Aorta (tissue), 5 donors: ENCODE measurements at regions not wholly inside any gene's neighbourhood (a gene's known extent, or its start where the extent isn't known, plus 50 kb on each side); places are given as distances from the start of the nearest gene placed in this dataset.
"Not testable (repeated sequence)": the region's sequence is repeated elsewhere in the genome, so short reads cannot be mapped to it uniquely, and the experiment has no call there.

ENCODE experiments used
- ATAC-seq: fragments of 200-7000 bp; cut with Tn5 transposase; one replicate; pipeline ENCODE4 v1.9.1; 2022; ENCODE audit warnings: moderate library complexity; ENCODE audit not compliant: low FRiP score
- DNase-seq, 2 donors: peaks; one replicate each; pipeline ENCODE4 v3.0.0-alpha.2; 2020
- H3K27ac ChIP-seq, 2 donors: one replicate each; pipeline ENCODE4 v1.5.1; 2013; ENCODE audit warnings: low read length in 2 of 2, mild to moderate bottlenecking in 2 of 2, moderate library complexity in 2 of 2, control low read depth in 1 of 2, inconsistent platforms in 1 of 2, low read depth in 1 of 2
- H3K27me3 ChIP-seq, 2 donors: one replicate each; pipeline ENCODE4 v1.6.1; 2013; ENCODE audit warnings: control low read depth in 1 of 2, low read length in 1 of 2, mild to moderate bottlenecking in 1 of 2, moderate library complexity in 1 of 2; ENCODE audit not compliant: insufficient read depth in 2 of 2, control insufficient read depth in 1 of 2
- H3K36me3 ChIP-seq, 2 donors: one replicate each; pipeline ENCODE4 v1.6.1; 2013; ENCODE audit warnings: control low read depth in 1 of 2, low read length in 1 of 2, mild to moderate bottlenecking in 1 of 2; ENCODE audit not compliant: insufficient read depth in 2 of 2, control insufficient read depth in 1 of 2
- H3K4me1 ChIP-seq, 2 donors: one replicate each; pipeline ENCODE4 v1.6.1; 2013; ENCODE audit warnings: low read length in 2 of 2, control low read depth in 1 of 2, mild to moderate bottlenecking in 1 of 2, moderate library complexity in 1 of 2; ENCODE audit not compliant: insufficient read depth in 2 of 2, control insufficient read depth in 1 of 2
- H3K4me3 ChIP-seq, 2 donors: one replicate each; pipeline ENCODE4 v1.5.1; 2013; ENCODE audit warnings: low read length in 2 of 2, control low read depth in 1 of 2, mild to moderate bottlenecking in 1 of 2
- H3K9me3 ChIP-seq: one replicate; pipeline ENCODE4 v1.6.1; 2013; ENCODE audit warnings: mild to moderate bottlenecking, low read length; ENCODE audit not compliant: control insufficient read depth
- WGBS, 2 donors: extraction: QIAGEN DNeasy Blood & Tissue Kit; methylation state at CpG; one replicate each; pipeline ENCODE4 v1.1.7; 2013; 5-methylcytosine and 5-hydroxymethylcytosine counted together
- intact Hi-C, 2 donors: fragments of 100-400 bp; cut with DNase I; formaldehyde crosslinking; loops; one replicate each; pipeline versions ENCODE4 v1.14.2 to v1.15.0; 2022
- donor health status: healthy with polysubstance abuse.
- donor health status: Bipolar disorder and iron deficiency.
- donor health status: DM: no; HTN: no; CAD: no.
- donor health status: DM: no; HTN: no; CAD: no.
- donor health status: DM: yes; HTN: yes; CAD: no.

DNA sequence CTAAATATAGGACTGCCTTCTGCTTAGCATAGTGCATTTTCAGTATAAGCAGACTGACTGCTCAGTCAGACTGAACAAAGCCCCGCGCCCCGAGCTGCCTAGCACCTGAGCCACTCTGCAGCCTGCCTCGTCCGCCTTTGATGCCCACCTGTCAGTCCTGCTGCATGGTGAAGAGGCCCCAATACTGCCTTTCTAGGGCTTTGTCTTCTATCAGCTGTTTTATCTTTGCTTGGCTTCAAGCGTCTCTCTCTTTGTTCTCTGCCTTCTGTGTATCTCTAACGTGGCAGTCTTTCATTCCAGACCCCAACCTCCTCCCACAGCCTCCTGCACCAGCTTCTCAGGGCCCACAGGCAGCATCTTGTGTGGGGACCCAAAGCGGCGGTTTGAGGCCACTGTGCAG is 1001.0 kb downstream of the VRK1 start:
- 76 to 78% methylated on average over 9 of the region's 9 CpGs for WGBS, 2 donors
- no peaks in the 10 kb centered on the region for H3K36me3 ChIP-seq
- intact Hi-C loops = no loop called here

DNA sequence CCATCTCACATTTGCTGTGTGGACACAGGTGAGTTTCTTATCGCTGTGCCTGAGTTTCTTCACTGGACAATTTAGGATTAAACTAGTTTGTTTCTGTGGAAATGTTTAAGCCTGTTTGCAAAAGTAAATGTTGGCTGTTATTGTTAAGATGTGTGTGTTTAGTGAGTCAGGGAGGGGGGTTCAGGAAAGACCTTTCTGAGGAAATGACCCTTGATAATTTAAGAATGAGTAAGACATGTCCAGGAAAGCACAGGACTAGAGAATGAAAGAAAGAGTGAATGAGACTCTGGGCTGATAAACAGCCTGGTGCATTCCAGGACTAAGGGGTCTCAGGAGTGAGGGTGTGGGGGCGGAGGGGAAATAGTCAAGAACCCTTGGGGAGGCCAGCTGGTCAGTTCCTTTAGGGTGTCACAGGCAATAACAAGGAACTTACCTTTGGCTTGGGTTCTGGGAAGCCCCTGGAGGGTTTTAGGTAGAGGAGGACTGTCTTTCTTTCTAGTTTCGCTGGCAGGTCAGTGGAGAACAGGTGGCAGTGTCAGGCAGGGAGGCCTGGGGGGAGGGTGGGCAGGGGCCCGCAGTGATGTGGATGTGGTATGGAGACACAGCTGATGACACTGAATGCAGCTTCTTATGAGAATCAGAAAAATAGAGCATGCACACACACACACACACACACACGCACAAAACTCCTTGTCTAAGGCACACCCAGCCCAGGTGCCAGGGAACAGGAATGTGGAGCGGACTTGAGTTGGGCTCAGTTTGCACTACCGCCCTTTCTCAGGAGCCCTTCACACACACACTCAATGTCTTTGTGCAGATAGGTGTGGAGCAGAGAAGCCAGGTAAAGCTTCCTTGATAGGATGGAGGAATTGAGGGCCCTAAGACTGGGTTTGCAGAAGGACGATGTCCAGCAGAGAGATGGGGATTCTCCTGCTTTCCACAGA is 1005.5 kb downstream of the VRK1 start:
- no peak overlapping the region for H3K4me3 ChIP-seq
- H3K4me1 ChIP-seq = no peaks in the 10 kb centered on the region
- WGBS, 2 donors = 86 to 97% methylated on average over 8 of the region's 8 CpGs
- intact Hi-C loops = no loop called here
- DNase-seq (no peak), ATAC-seq (no peak)
- H3K27ac ChIP-seq = no peak overlapping the region
- H3K27me3 ChIP-seq = no peaks in the 10 kb centered on the region
- peaks cover 2% of the 10 kb centered on the region for H3K9me3 ChIP-seq
- no peaks in the 10 kb centered on the region for H3K36me3 ChIP-seq

More for the DNA sequence above, 1001.0 kb downstream of the VRK1 start:
- Histone ChIP-seq H3K27ac (no peak overlapping the region), H3K4me3 (no peak overlapping the region), H3K9me3 (no peaks in the 10 kb centered on the region), H3K4me1 (no peaks in the 10 kb centered on the region), H3K27me3 (no peaks in the 10 kb centered on the region)
- no peak for DNase-seq
- ATAC-seq = no peak

DNA sequence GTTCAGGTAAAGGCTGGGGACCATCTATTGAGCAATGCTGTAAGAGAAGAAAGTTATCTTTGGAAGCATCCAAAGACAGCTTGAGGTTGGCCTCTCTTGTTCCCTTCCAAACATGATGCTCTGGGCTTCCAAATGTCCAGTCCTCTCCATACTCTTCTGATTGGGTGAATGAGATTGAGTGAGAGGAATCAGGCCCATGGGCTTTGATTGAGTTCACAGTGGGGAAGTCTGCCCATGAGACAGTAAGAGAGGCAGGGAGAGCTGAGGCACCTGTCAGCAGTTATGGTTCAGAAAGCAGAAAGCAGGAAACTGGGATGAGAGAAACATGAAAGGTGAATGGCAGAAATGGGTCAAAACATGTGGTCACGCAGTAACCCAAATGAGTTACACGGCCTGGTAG is 1006.9 kb downstream of the VRK1 start:
- H3K27ac ChIP-seq = no peak overlapping the region
- H3K4me3 ChIP-seq = no peak overlapping the region
- H3K9me3 ChIP-seq = peaks cover 2% of the 10 kb centered on the region
- 24 to 31% methylated on average over 2 of the region's 2 CpGs for WGBS, 2 donors
- ATAC-seq = no peak
- intact Hi-C loops = no loop called here
- no peaks in the 10 kb centered on the region for H3K36me3 ChIP-seq
- no peaks in the 10 kb centered on the region for H3K27me3 ChIP-seq
- no peaks in the 10 kb centered on the region for H3K4me1 ChIP-seq
- DNase-seq = no peak

DNA sequence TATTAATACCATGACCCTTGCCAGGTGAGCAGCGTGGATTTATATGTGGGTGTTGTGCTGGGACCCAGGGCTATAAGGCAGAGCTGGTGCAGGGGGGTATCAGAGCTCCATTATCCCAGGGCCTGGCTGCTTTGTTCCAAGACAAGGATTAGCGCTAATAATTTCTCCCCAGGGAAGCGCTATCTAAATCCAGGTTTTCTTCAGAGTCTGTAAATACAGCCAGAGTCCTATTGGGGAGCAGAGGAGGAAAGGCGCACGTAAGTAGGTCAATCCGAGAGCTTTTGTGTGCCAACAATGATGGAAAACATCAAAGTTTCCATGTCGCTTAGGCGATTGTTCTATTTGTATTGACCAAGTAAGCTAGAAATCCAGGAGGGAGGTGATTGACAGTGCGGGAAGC is 1009.7 kb downstream of the VRK1 start:
- Histone ChIP-seq H3K4me1 (no peaks in the 10 kb centered on the region), H3K36me3 (no peaks in the 10 kb centered on the region), H3K27me3 (no peaks in the 10 kb centered on the region), H3K27ac (no peak overlapping the region), H3K4me3 (no peak overlapping the region), H3K9me3 (peaks cover 2% of the 10 kb centered on the region)
- 77 to 80% methylated on average over 9 of the region's 9 CpGs for WGBS, 2 donors
- intact Hi-C loops = no loop called here
- no peak for ATAC-seq
- no peak for DNase-seq

DNA sequence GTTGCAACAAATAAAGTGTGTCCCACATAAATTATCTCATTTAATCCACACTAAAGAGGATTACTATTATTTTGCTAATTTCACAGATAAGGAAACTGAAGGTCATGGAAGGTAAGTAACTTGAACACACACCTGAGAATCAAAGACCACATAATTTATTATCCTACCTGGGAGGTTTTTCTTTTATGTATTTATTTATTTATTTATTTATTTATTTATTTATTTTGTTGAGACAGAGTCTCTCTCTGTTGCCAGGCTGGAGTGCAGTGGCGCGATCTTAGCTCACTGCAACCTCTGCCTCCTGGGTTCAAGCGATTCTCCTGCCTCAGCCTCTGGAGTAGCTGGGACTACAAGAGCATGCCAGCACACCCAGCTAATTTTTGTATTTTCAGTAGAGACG is 1011.4 kb downstream of the VRK1 start:
- ATAC-seq, H3K4me3 ChIP-seq, H3K27ac ChIP-seq, DNase-seq, H3K27me3 ChIP-seq, H3K36me3 ChIP-seq, H3K9me3 ChIP-seq, H3K4me1 ChIP-seq, intact Hi-C loops: not testable (repeated sequence)
- 92 to 95% methylated on average over 4 of the region's 4 CpGs for WGBS, 2 donors

DNA sequence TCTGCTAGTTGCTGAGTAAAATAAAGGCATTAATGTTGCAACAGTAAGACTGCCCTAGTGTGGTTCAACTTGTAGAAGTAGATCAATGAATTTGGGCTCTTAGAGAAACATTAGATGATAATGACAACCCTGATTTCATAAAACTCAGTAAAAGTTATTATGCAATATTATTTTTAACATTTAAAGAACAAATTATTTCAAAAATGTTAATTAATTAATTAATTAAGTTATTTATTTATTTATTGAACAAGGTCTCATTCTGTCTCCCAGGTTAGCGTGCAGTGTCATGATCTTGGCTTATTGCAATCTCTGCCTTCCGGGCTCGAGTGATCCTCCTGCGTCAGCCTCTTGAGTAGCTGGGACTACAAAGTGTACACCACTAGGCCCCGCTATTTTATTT is 1016.4 kb downstream of the VRK1 start:
- WGBS, 2 donors = 95 to 97% methylated on average over 5 of the region's 5 CpGs
- no peaks in the 10 kb centered on the region for H3K4me1 ChIP-seq
- H3K27me3 ChIP-seq = no peaks in the 10 kb centered on the region
- H3K36me3 ChIP-seq = no peaks in the 10 kb centered on the region
- no peak for ATAC-seq
- intact Hi-C loops = no loop called here
- DNase-seq = no peak
- no peak overlapping the region for H3K27ac ChIP-seq
- no peak overlapping the region for H3K4me3 ChIP-seq
- peaks cover 2% of the 10 kb centered on the region for H3K9me3 ChIP-seq

DNA sequence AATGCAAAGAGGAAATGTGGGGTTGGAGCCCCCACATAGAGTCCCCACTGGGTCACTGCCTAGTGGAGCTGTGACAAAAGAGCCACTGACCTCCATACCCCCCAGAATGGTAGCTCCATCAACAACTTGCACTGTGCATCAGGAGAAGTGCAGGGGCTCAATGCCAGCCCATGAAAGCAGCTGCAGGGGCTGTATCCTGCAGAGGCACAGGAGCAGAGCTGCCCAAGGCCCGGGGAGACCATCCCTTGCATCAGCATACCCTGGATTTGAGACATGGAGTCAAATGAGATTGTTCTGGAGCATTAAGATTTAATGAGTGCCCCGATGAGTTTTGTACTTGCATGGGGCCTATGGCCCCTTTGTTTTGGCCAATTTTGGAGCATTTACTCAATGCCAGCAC is 1023.6 kb downstream of the VRK1 start:
- ATAC-seq (no peak), DNase-seq (no peak)
- intact Hi-C loops = no loop called here
- Histone ChIP-seq H3K4me1 (no peaks in the 10 kb centered on the region), H3K4me3 (no peak overlapping the region), H3K27ac (no peak overlapping the region), H3K36me3 (no peaks in the 10 kb centered on the region), H3K27me3 (no peaks in the 10 kb centered on the region), H3K9me3 (peaks cover 3% of the 10 kb centered on the region)
- WGBS, 2 donors = 69 to 78% methylated on average over 2 of the region's 2 CpGs

DNA sequence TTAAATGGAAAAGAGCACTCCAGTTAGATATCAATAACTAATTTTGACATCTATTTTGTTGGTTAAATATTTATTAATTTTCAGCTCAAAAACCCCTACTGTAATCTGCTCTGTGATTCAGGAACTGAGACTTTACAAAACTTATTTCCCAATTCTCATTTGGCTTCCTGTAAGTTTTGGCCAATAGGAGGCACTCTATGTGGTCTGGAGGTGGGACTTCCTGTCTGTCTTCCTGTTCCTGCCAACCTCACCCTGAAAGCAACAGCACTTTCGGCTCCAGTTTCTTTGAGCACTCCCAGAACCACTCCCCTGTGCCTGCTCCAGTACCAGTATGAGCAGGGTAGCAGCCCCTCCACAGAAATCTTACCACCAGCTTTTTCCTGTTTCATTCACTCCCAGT is 1027.0 kb downstream of the VRK1 start:
- no peaks in the 10 kb centered on the region for H3K36me3 ChIP-seq
- H3K27me3 ChIP-seq = no peaks in the 10 kb centered on the region
- H3K27ac ChIP-seq = no peak overlapping the region
- DNase-seq = no peak
- 0% methylated on average over 1 of the region's 1 CpG for WGBS, 2 donors
- intact Hi-C loops = no loop called here
- no peak for ATAC-seq
- no peaks in the 10 kb centered on the region for H3K4me1 ChIP-seq
- peaks cover 3% of the 10 kb centered on the region for H3K9me3 ChIP-seq
- H3K4me3 ChIP-seq = no peak overlapping the region

DNA sequence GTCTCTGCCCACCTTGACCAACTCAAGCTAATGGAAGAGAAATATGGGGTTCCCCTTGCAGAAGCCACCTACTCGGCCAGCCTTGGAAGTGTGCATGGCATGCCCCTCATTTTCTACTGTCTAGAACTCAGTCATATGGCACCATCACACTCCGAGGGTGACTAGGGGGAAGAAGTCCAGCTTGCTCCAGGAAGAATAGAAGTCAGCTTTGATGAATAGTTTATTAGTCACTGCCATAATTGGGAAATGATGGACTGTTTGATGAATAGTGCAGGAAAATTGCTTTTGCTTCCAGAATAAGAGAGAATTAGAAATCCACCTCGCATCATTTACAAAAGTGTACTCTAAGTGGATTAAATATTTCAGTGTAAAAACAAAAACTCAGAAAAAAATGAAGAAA is 1030.6 kb downstream of the VRK1 start:
- WGBS, 2 donors = 67 to 82% methylated on average over 3 of the region's 3 CpGs
- intact Hi-C loops = no loop called here
- DNase-seq (no peak), ATAC-seq (no peak)
- no peaks in the 10 kb centered on the region for H3K4me1 ChIP-seq
- no peaks in the 10 kb centered on the region for H3K36me3 ChIP-seq
- no peak overlapping the region for H3K4me3 ChIP-seq
- H3K9me3 ChIP-seq = no peaks in the 10 kb centered on the region
- H3K27ac ChIP-seq = no peak overlapping the region
- H3K27me3 ChIP-seq = no peaks in the 10 kb centered on the region
